ENCODE measurements at regions not wholly inside any gene's neighbourhood (a gene's known extent, or its start where the extent isn't known, plus 50 kb on each side); places are given as distances from the start of the nearest gene placed in this dataset.

GRCh38 chr2:40507432-40507831 is 55.5 kb upstream of the SLC8A1 start:
- Mint-ChIP-seq H3K4me1 (ENCODE audit: low read depth) (no peaks in the 10 kb centered on the region), H3K36me3 (ENCODE audit: low read depth) (no peaks in the 10 kb centered on the region), H3K9me3 (peaks cover 2% of the 10 kb centered on the region), H3K27me3 (no peaks in the 10 kb centered on the region), H3K27ac (no peak overlapping the region), H3K4me3 (no peak overlapping the region)
- DNase-seq: no peak

DNA sequence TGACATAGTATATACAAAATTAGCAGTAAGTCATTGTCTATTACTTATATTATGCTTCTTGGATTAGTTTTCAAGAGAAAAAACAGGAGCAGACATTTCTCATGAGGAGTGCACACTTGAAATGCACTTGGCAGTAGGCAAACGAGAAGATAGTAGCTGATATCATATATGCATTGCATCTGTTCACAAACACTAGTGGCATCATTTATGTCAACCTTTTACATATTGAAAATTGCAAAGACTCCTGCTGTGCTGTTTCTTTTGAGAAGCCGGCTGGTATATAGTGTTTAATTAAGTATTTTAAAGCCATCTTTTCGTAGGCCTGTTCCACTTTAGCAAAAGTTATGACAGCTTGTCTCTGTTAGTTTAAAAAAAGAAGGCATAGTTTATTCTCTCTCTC is 58.4 kb upstream of the SLC8A1 start:
- Mint-ChIP-seq H3K36me3 (ENCODE audit: low read depth) (no peaks in the 10 kb centered on the region), H3K27me3 (no peaks in the 10 kb centered on the region), H3K4me3 (no peak overlapping the region), H3K9me3 (peaks cover 2% of the 10 kb centered on the region), H3K4me1 (ENCODE audit: low read depth) (no peaks in the 10 kb centered on the region), H3K27ac (no peak overlapping the region)
- no peak for DNase-seq

- Mint-ChIP-seq H3K9me3 (peaks cover 2% of the 10 kb centered on the region), H3K27me3 (no peaks in the 10 kb centered on the region), H3K27ac (no peak overlapping the region)
Observed at GRCh38 chr2:40511661-40512213, 59.8 kb upstream of the SLC8A1 start.

DNA sequence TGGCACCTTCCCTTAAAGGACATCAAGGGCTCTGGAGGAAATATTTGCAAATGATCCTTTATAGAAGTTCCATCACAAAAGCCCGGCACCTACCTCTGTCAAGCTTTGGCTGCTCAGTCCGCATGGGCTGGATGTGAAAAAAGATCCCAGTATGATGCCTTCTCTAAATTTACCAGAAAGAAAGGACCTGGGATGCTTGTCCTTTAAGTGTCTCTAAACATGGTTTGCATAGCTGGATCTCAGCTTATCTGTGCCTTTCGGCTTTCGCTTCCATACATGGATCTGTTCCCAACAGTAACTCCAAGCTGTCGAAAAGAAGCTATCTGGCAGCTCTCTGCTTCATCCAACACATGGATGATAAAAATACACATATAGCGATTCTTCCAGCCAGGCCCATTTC is 60.4 kb upstream of the SLC8A1 start:
- H3K4me1 Mint-ChIP-seq (ENCODE audit: low read depth): peaks cover 7% of the 10 kb centered on the region
- no peaks in the 10 kb centered on the region for H3K27me3 Mint-ChIP-seq
- H3K36me3 Mint-ChIP-seq (ENCODE audit: low read depth): no peaks in the 10 kb centered on the region
- DNase-seq: no peak
- H3K27ac Mint-ChIP-seq: no peak overlapping the region
- H3K9me3 Mint-ChIP-seq: peaks cover 2% of the 10 kb centered on the region
- no peak overlapping the region for H3K4me3 Mint-ChIP-seq

More at GRCh38 chr2:40511661-40512213, 59.8 kb upstream of the SLC8A1 start:
- DNase-seq: no peak
- Mint-ChIP-seq H3K4me1 (ENCODE audit: low read depth) (peaks cover 5% of the 10 kb centered on the region), H3K36me3 (ENCODE audit: low read depth) (no peaks in the 10 kb centered on the region), H3K4me3 (no peak overlapping the region)

DNA sequence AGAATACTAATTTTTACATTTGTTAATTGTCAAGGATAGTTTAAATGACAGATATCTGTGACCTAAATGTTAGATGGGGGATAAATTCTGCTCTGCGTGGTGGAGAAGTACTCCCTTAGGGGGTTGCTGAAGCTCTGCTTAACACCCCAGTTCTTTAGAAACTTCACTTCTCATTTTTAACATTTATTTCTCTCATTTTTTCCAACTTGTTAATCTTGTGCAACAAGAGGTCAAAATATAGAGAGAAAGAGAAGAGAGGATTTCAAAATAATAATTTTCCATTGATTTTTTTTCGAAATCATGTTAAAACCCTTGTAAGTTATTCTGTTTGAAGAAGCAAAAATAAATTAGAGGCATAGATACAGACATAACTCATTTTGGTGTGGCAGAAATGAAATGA is 61.3 kb upstream of the SLC8A1 start:
- Mint-ChIP-seq H3K27me3 (no peaks in the 10 kb centered on the region), H3K36me3 (ENCODE audit: low read depth) (no peaks in the 10 kb centered on the region), H3K4me1 (ENCODE audit: low read depth) (peaks cover 7% of the 10 kb centered on the region), H3K27ac (no peak overlapping the region), H3K4me3 (no peak overlapping the region), H3K9me3 (peaks cover 4% of the 10 kb centered on the region)
- no peak for DNase-seq

DNA sequence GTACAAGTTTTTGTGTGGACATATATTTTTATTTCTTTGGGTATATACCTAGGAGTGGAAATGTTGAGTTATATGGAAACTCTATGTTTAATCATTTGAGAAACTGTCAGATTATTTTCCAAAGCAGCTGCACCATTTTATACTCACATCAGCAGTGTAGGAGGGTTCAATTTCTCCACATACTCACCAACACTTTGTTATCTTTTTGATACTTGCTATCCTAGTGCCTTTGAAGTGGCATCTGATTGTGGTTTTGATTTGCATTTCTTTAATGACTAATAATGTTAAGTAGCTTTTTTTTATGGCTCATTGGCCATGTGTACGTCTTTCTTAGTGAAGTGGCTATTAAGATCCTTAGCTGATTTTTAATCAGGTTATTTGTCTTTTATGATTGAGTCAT is 64.7 kb upstream of the SLC8A1 start:
- Mint-ChIP-seq H3K4me1 (ENCODE audit: low read depth) (peaks cover 7% of the 10 kb centered on the region), H3K4me3 (no peak overlapping the region)

DNA sequence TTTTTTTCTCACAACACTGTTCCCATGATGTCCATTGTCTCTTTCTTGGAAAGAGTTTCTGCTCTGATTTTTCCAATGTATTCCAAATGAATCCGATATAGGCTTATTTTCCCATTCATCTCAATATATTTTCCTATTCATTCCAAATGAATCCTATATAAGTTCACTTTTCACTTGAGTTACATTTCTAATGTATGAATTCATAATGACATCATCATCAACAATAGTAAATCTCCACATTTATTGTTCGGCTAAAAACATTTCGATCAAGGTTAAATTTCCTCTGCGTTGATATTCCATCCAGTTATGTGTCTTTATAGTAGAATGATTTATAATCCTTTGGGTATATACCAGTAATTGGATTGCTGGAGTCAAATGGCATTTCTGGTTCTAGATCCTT is 76.7 kb upstream of the SLC8A1 start:
- Mint-ChIP-seq H3K36me3 (ENCODE audit: low read depth) (no peaks in the 10 kb centered on the region), H3K27me3 (no peaks in the 10 kb centered on the region), H3K9me3 (peaks cover 2% of the 10 kb centered on the region), H3K4me1 (ENCODE audit: low read depth) (no peaks in the 10 kb centered on the region), H3K27ac (no peak overlapping the region), H3K4me3 (no peak overlapping the region)
- DNase-seq: no peak

More for the DNA sequence above, 64.7 kb upstream of the SLC8A1 start:
- no peak overlapping the region for H3K27ac Mint-ChIP-seq
- no peaks in the 10 kb centered on the region for H3K27me3 Mint-ChIP-seq
- DNase-seq: no peak
- H3K9me3 Mint-ChIP-seq: peaks cover 5% of the 10 kb centered on the region
- H3K36me3 Mint-ChIP-seq (ENCODE audit: low read depth): no peaks in the 10 kb centered on the region

DNA sequence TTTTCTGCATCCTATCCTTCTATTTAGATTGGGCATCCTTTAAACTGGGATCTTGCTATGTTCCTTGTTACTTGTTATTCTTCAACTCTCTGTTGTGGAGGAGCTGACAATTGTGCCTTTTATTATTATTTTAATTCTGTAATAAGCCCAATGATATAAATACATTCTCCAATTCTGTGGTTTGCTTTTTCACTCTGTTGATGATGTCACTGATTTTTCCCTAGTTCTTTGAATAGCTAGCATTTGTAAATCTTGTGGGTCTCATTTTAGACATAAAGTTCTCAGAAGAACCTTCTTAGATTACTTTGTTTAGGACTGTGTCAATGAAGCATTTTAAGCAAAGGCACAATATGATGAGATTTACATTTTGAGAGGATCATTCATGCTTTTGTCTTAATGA is 79.5 kb upstream of the SLC8A1 start:
- no peak overlapping the region for H3K27ac Mint-ChIP-seq
- H3K27me3 Mint-ChIP-seq: no peaks in the 10 kb centered on the region
- H3K36me3 Mint-ChIP-seq (ENCODE audit: low read depth): no peaks in the 10 kb centered on the region
- H3K4me3 Mint-ChIP-seq: no peak overlapping the region
- H3K4me1 Mint-ChIP-seq (ENCODE audit: low read depth): peaks cover 6% of the 10 kb centered on the region
- no peak for DNase-seq
- peaks cover 2% of the 10 kb centered on the region for H3K9me3 Mint-ChIP-seq

DNA sequence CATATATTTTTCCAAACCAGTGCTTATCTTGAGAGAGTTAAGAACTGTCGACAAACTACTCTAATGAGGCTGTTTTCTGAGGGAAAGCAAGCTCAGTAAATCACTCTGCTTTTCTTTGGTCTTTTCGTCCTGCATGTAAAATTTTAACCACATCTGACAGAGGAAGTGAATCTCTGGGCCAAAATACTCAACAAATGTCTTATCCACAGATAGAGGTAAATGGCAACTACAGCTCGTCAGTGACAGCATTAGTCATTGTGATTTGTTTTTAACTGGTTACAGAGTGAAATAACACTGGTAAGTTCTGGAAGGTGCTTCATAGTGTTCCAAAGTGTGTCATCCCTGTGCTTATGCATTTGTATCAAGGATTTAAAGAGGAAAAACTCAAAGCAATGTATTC is 82.6 kb upstream of the SLC8A1 start:
- Mint-ChIP-seq H3K27ac (no peak overlapping the region), H3K27me3 (no peaks in the 10 kb centered on the region), H3K36me3 (ENCODE audit: low read depth) (no peaks in the 10 kb centered on the region), H3K4me3 (no peak overlapping the region), H3K9me3 (no peaks in the 10 kb centered on the region), H3K4me1 (ENCODE audit: low read depth) (peaks cover 6% of the 10 kb centered on the region)
- no peak for DNase-seq

- Mint-ChIP-seq H3K27me3 (no peaks in the 10 kb centered on the region), H3K9me3 (no peaks in the 10 kb centered on the region), H3K27ac (no peak overlapping the region), H3K36me3 (ENCODE audit: low read depth) (no peaks in the 10 kb centered on the region), H3K4me3 (no peak overlapping the region), H3K4me1 (ENCODE audit: low read depth) (peaks cover 6% of the 10 kb centered on the region)
- no peak for DNase-seq
Observed at GRCh38 chr2:40535972-40536371, 84.1 kb upstream of the SLC8A1 start.

GRCh38 chr2:40540026-40540425 is 88.1 kb upstream of the SLC8A1 start:
- no peak overlapping the region for H3K4me3 Mint-ChIP-seq
- peaks cover 1% of the 10 kb centered on the region for H3K4me1 Mint-ChIP-seq (ENCODE audit: low read depth)
- H3K36me3 Mint-ChIP-seq (ENCODE audit: low read depth): no peaks in the 10 kb centered on the region
- no peak for DNase-seq
- no peak overlapping the region for H3K27ac Mint-ChIP-seq
- H3K9me3 Mint-ChIP-seq: no peaks in the 10 kb centered on the region
- no peaks in the 10 kb centered on the region for H3K27me3 Mint-ChIP-seq

DNA sequence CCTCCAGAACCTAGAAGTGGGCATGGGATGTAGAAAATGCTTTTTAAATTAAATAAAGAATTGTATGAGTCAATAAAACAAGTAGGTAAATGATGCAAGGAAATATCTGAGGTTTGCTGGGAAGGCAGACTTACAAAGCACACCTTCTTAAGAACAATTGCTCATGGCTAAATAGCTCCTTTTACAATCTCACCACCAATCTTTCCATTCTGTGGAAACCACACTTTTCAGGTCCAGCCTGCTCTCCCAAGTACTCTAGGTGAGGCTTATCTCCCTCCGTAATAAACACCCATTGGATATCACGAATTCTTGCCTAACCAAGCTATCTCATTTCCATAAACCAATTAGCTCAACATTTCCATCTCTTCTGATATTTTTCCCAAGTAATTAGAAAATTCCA is 91.5 kb upstream of the SLC8A1 start:
- Mint-ChIP-seq H3K27me3 (no peaks in the 10 kb centered on the region), H3K27ac (no peak overlapping the region)

DNA sequence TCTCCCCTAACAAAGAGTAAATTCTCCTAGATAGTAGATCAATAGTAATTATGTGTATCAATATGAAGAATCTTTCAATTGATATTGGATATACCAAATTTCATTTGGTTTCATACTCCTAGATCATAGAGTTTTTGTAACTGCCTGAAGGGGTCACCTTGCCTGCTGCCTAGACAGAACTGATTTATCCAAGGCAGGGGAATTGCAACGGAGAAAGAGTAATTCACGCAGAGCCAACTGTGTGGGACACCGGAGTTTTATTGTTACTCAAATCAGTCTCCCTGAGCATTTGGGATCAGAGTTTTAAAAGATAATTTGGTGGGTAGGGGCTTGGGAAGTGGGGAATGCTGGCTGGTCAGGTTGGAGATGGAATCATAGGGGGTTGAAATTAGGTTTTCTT is 92.2 kb upstream of the SLC8A1 start:
- no peaks in the 10 kb centered on the region for H3K9me3 Mint-ChIP-seq
- no peak overlapping the region for H3K27ac Mint-ChIP-seq
- no peaks in the 10 kb centered on the region for H3K27me3 Mint-ChIP-seq
- no peaks in the 10 kb centered on the region for H3K4me1 Mint-ChIP-seq (ENCODE audit: low read depth)
- no peaks in the 10 kb centered on the region for H3K36me3 Mint-ChIP-seq (ENCODE audit: low read depth)
- no peak overlapping the region for H3K4me3 Mint-ChIP-seq
- no peak for DNase-seq

More for the DNA sequence above, 91.5 kb upstream of the SLC8A1 start:
- Mint-ChIP-seq H3K4me3 (no peak overlapping the region), H3K4me1 (ENCODE audit: low read depth) (no peaks in the 10 kb centered on the region), H3K36me3 (ENCODE audit: low read depth) (no peaks in the 10 kb centered on the region), H3K9me3 (no peaks in the 10 kb centered on the region)
- no peak for DNase-seq

DNA sequence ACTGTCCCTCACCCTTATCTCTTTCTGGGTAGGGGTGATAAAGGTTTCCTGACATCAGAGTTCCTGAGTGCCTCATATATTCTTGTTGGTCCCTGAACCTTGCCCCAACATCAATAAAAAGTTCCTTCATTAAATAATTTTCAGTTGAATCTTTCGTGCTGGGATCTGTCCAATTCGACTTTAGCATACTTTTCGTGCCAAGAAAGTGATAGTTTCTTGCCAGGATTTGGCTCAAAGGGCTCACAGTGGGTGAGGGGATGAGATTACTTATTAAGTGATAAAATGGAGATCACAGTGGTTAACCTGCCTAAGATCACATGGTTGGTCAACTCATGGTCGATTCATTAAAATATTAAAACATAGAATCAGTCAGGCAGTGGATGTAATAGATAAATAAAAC is 93.8 kb upstream of the SLC8A1 start:
- Mint-ChIP-seq H3K27me3 (no peaks in the 10 kb centered on the region), H3K9me3 (no peaks in the 10 kb centered on the region), H3K27ac (no peak overlapping the region), H3K4me1 (ENCODE audit: low read depth) (no peaks in the 10 kb centered on the region), H3K36me3 (ENCODE audit: low read depth) (no peaks in the 10 kb centered on the region), H3K4me3 (no peak overlapping the region)
- no peak for DNase-seq

DNA sequence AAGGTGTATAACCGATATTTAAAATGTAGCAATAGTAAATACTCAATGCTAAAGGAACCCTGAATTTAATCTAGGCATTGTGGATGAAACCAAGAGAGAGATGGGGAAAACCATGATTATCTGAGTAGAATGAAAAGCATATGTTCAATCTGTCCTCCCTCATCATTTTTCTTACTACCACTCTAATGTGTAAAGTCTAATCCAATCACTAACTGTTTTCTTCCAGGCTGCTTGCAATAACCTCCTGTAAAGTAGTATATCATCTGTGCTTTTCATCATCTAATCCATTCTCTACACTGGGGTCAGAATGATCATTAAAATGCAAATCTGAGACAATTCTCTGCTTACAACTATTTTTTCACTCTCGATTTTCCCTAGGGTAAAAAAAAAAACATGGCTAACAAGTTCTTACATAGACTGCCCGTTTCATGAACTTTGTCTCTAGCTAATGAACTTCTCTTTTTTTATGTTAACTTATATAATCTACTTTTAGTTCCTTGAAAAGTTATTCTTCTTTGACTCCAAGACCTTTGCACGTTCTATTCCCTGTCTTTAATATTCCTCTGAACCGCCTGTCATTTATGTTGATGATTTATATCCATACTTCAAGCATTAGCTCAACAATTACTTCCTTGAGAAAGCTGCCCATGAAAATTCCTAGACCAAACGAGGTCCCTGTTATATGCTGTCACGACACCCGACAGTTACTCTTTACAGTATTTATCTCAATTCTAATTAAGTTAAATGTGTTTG is 94.7 kb upstream of the SLC8A1 start:
- Mint-ChIP-seq H3K36me3 (ENCODE audit: low read depth) (no peaks in the 10 kb centered on the region), H3K4me1 (ENCODE audit: low read depth) (no peaks in the 10 kb centered on the region), H3K27ac (no peak overlapping the region), H3K27me3 (no peaks in the 10 kb centered on the region), H3K9me3 (no peaks in the 10 kb centered on the region), H3K4me3 (no peak overlapping the region)
- no peak for DNase-seq

Measured in activated T-cell treated with anti-CD3 and anti-CD28 coated beads, Interleukin-2, amount 50 U/mL, for 24 hours (primary cell).